ENCODE measurements at regions not wholly inside any gene's neighbourhood (a gene's known extent, or its start where the extent isn't known, plus 50 kb on each side); places are given as distances from the start of the nearest gene placed in this dataset.
A peak's percentile ranks its signal among the peaks of the same experiment; 100 is the strongest.
"Not testable (repeated sequence)": the region's sequence is repeated elsewhere in the genome, so short reads cannot be mapped to it uniquely, and the experiment has no call there.

DNA sequence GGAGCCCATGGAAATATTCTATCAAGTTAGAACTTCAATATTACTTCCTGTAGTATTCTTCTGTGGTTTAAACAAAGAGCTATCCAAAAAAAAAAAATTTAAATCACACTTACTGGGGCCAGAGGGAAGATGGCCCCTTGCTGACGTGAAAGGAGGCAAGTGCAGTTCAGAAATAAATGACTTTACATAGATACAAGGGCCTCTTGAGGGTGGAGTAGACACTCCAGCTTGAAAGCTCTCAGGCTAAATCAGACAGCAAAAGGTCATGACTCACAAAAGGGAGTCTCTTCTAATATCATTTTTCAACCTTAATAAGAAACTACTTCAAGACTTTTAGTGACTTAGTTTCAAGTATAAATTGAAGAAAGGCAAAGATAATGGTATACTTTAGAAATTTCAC is 1160.3 kb downstream of the FAM181B start:
- no peak for DNase-seq (ENCODE audit: low read depth)

DNA sequence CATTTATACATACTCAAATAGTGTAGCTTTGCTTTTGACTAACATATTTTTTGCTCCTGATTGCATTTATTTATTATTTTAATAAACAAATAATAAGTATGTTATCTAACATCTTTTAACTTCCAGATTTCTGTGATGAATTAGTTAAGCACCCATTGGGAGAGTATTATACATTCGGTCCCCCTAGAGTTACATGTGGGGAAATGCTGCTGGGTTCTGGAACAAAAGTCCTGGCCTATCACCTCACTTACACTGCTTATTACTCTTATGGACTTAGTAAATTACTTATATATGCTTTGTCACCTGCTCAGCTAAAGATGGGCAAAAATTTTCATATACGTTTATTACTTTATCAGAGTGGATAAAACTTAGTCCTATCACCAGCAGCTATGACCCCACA is 1163.0 kb downstream of the FAM181B start:
- DNase-seq (ENCODE audit: low read depth) = no peak

DNA sequence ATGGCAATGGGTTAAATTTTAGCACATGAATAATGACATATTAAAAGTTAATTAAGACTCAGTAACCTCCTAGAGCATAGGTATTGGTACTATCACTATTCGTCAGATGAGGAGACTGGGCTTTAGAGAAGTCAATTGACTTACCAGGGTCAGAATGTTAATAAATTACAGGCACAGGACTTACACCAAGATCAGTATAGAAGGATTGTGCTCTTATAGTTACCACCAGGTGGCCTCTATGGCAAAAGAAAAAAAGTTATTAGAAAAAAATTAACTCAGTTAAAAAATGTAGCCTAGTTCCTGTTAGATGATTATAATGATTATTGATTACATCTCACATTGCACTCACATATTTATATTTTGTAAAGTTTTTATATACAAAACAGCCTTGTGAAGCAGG is 1163.7 kb downstream of the FAM181B start:
- DNase-seq (ENCODE audit: low read depth) = no peak

DNA sequence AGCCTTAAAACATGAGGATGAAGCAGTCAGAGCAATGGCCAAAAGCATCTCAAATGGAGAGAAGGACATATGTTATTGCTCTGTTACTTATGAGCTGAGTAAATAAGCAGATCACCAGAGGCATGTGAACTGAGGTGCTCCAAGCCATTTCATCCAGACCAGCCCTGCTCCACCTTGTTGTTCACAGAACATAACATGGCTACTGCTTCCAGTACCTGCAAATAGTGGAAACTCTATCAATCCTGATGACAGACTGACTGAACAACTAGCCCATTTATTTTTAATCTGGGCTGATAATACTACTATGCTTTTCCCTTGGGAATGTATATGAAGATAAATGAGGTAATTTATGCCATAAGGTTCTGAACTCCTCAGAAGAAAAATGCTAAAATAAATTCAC is 1164.7 kb downstream of the FAM181B start:
- no peak for DNase-seq (ENCODE audit: low read depth)

DNA sequence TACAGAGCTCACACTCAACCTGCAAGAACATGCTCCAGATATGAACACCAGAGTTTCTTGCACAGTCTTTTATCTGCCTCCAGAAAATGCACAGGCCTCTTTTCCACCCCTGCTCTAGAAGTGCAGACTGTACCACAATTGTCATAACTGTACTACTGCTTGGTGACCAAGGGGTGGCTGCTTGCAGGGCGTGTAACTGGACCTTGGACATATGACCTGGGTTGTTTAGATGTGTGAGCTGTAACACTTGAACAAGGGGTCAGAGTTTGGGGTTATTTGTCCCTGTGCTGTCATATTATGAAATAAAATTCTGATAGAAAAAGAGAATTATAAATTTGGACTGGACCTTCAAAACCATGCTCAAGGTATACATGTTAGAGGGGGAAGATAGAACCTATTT is 1185.5 kb downstream of the FAM181B start:
- DNase-seq (ENCODE audit: low read depth) = no peak

DNA sequence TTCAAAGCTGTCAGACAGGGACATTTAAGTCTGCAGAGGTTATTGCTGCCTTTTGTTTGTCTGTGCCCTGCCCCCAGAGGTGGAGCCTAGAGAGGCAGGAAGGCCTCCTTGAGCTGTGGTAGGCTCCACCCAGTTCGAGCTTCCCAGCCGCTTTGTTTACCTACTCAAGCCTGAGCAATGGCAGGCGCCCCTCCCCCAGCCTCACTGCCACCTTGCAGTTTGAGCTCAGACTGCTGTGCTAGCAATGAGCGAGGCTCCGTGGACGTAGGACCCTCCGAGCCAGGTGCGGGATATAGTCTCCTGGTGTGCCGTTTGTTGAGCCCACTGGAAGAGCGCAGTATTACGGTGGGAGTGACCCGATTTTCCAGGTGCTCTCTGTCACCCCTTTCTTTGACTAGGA is 1193.9 kb downstream of the FAM181B start:
- not testable (repeated sequence) for DNase-seq (ENCODE audit: low read depth)

DNA sequence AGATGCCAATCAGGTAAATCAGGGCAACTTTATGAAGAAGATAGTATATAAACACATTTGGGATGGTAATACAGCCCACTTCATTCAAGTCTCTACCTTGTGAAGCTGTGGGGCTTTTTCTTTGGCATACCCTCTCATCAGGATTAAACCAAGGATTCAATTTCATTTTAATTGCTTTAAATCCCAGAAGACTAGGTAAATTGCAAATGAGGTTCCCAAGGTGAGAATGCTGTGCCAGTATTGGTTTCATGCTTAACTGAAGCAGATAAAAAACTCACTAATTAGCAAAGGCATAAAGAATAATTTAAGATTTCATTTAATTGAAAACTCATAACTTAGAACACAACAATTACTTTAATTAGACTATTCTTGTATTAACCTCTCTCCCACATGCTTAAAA is 1218.1 kb downstream of the FAM181B start:
- no peak for DNase-seq (ENCODE audit: low read depth)

DNA sequence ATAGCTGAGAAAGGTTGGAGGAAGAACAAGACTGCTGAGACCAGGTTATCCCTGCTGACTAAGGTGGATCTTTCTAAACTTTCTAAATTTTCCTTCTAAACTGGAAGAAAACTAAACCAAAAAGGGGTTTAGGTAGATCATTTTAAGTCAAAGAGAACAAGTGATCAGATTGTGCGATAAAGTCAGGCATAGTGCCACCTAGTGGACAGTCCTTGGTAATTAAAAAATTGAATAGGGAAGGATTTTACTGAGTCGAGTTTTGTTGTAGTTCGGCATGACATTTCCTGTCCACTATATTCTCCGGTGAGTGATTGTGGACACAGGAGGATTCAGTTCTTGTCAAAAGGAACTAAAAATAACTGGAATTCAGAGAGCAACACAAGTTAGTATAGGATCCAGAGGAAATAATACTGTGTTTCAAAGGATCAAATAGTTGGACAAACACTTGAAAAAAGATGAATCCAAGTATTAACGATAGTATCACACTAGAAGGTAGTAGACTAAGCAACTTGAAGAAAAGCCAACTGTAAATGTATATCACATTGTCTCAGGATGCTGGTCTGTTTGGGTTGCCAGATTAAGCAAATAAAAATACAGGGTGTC is 1236.4 kb downstream of the FAM181B start:
- peak; percentile 11 for DNase-seq (ENCODE audit: low read depth)

DNA sequence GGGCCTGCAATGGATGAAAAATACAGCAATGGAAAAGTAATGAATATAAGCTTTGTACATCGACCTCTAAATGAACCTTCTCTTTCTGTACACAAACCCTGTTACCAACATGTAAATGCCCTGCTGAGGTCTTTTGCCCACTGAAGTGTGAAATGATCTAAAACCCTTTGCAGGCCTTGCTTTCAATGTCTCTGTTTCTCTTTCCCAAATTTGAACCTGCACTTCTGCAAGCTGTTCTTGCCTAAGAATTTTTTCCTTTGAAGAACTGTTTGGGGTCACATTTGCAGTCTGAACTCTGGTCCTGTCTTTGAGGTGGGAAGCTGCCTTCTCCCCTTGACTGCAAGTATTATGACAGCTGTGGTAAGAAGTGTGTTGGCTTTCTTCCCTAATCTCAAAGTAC is 1237.1 kb downstream of the FAM181B start:
- no peak for DNase-seq (ENCODE audit: low read depth)

DNA sequence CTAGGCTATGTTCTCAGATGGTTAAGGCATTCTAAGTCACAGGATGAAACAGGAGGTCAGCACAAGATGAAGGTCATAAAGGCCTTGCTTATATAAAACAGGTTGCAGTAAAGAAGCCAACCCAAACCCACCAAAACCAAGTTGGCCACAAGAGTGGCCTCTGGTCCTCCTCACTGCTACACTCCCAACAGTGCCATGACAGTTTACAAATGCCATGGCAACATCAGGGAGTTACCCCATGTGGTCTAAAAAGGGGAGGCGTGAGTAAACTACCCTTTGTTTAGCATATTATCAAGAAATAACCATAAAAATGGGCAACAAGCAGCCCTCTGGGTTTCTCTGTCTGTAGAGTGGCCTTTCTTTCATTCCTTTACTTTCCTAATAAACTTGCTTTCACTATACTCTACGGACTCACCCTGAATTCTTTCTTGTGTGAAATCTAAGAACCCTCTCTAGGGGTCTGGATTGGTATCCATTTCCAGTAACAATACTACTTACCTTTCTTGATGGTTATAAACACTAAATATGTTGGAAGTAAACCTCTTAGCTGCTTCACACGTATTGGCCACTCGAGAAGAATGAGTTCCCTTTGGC is 1237.9 kb downstream of the FAM181B start:
- DNase-seq (ENCODE audit: low read depth) = no peak

DNA sequence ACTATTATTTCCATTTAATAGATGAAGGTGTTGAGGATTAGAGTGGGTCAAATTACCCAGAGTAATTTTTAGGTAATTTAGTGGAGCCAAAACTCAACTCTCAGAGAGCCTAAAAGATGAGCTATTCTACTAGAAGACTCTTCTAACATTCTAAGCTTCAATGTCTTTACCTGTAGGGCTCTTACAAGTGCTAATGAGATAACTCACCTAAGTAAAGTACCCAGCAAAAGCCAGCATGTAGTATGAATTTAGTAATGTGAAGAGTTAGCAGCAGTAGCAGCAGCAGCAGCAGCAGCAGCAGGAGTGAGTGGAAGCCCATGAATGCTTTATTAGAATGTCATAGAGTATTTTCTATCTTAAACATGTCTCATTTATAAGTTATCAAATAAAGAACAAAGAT is 1239.2 kb downstream of the FAM181B start:
- no peak for DNase-seq (ENCODE audit: low read depth)

DNA sequence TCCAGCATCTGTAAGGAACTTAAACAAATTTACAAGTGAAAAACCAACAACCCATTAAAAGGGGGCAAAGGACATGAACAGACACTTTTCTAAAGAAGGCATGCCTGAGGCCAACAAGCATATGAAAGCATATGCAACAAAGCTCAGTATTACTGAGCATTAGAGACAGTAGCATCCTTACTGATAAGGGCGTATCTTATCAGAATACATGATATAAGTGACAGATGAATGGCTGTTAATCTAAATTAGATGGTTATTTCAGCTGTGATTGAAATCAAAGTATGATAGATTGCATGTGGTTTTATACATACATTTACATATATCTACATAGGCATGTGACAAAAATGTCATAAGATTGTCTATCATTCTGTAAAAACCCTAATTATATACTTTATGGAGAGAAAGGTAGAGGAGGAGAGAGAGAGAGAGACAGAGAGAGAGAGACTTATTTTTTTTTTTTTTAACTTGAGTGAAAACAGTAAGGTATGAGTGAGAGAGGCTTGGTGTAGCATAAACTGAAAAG is 1240.7 kb downstream of the FAM181B start:
- no peak for DNase-seq (ENCODE audit: low read depth)

DNA sequence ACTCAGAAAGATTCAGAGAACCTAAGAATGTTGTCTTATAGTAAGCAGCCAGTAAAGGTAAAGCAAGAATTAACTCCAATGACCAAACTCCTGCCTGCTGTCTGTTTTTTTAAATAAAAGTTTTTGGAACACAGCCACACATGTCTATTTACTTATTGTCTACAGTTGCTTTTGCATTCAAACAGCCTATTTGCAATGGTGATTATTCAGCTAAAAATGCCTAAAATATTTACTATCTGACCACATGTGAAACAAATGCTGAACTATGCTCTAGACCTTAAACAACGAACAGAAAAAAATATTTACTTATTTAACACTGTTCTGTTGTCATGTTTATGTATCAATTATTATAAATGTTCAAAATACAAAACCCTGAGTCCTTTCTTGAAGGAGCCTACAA is 1246.6 kb downstream of the FAM181B start:
- DNase-seq (ENCODE audit: low read depth) = no peak

DNA sequence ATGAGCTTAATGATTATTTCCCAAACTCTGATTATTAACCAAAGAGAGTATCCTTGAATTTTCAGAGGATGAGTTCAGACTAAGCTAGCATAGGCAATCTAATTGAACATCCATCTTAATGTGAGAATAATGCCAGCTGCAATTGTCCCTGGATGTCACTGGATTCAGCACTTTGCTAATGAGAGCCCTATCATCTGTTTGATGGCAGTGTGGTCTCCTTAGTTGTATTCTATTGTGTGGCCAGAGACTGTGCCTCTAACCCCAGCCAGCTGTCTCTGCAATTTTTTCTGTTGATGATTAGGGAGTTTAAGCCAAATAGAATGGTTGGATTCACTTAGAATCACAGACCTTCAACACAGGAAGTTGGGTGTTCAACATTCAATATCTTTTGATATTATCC is 1249.5 kb downstream of the FAM181B start:
- no peak for DNase-seq (ENCODE audit: low read depth)

DNA sequence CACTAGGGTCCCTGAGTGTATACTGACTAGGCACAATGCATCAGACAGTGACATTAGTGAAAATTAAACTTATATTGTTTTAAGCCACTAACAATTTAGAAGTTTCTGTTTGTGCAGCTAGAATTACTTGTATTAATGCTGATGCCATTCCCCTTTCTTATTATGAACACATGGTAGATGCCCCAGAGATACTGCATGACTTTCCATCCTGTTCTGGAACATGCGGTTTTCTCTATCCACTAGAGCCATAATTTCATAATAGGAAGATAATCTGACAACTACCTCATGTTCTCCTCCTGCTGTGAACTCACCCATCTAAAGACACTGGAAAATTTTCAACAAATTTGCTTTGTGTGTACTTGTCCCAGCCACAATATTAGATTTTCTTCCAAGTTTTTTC is 1256.4 kb downstream of the FAM181B start:
- no peak for DNase-seq (ENCODE audit: low read depth)

DNA sequence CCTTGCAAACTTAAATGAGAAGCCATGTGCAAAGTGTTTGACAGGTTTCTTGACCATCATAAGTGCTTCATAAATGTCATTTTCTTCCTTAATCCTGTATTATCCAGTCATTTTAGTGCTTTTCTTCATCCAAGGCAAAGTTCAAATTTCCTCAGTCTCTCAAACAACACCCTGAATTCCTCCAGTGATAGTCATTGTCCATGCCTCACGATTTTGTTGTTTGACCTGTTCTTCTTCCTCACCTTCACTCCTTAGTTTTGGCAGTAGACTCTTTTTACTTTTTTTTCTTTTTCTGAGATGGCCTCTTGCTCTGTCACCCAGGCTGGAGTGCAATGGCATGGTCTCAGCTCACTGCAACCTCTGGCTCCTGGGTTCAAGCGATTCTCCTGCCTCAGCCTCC is 1257.3 kb downstream of the FAM181B start:
- DNase-seq (ENCODE audit: low read depth) = no peak

DNA sequence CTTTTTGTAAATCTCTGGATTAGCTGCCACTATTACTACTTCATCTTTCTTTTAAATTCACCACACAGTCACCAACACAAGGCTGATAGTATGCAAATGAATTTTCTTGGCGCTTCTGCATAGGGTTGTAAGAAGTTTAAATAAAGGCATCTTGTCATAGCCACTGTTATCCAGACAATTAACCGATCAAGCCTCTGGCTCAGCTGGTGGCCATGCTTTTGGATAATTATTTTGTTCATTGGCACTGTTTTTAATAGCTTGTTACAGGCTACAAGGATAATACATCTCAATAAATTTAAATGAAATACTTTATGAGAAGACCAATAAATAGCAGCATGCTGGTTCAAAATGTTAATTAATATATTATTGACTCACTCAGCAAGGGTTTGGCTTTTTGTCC is 1261.0 kb downstream of the FAM181B start:
- DNase-seq (ENCODE audit: low read depth) = no peak

DNA sequence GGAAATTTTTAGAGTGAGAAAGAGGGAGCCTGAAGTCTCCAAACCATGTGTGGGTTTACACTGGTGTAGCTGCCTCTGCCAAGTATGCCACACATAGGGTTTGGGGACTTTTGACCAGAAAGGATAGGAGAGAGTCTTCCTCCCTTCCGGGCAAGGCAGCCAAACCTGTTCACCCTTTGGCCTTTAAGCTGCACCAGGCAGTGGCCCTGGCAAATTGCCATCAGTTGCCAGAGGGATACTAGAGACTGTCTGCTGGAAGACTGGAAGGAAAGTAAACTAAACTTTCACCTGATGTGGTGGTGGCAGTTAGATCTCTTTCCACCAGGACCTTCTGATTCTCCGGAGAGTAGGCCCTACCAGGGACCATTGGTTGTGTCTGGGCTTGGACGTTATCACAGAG is 1263.2 kb downstream of the FAM181B start:
- no peak for DNase-seq (ENCODE audit: low read depth)

DNA sequence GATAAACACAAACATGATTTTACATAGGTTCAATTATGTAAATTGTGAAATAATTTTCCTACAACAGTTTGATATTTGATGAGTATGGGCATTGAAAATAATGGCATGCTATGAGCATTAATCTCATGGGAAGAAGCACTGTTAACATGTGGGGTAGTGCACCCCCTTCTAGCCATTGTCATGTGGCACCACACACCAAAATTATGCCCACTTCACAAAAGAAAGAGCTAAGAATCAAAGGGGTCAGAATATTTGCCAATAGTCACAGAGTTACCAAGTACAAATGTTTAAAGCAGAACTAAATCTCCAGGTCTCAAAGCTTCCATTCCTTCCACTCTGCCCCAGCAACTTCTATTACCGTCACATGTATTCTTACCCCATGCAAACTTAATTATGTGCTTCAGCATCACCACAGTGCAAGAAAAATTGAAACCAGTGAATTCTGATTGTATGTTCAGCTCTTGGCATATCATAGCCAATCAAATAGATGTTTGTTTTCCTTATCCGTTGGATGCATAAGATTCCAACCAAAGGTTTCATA is 1273.8 kb downstream of the FAM181B start:
- no peak for DNase-seq (ENCODE audit: low read depth)

DNA sequence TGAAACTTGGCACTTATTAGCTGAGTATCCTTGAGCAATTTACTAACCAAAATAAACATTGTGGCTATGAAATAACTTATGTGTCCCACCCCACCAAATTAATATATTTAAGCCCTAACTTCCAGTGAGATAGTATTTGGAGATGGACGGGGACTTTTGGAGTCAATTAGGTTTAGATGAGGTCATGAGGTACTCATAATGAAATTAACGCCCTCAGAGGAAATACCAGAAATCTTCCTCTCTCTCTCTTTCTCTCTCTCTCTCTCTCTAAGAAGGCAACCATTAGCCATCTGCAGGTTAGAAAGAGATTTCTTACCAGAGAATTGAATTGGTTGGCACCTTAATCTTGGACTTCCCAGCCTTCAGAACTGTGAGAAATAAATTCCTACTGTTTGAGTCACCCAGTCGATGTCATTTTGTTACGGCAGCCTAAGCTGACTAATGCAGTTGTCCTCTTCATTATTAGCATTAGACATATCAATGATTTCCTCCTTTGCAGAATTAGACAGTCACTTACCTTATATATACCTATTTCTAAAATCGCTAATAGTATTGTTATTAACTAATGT is 1284.0 kb downstream of the FAM181B start:
- no peak for DNase-seq (ENCODE audit: low read depth)

DNA sequence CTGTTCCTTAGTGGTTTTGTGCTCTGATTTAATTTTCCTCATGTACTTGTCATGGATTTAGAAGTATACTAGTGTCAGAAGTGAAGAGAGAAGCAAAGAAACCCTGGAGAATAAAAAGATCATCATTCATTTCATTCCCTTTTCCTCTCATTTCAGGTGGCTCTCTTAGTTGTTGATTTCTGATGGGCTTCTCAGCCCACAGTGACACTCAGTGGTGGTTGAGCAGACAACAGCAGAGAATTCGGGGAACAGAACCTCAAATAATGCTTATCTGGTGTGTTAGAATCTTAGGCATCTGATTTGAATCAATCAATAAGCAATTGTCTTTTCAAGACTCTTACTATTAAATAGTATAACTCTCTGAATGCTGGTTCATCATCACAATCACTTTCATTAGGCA is 1289.4 kb downstream of the FAM181B start:
- DNase-seq (ENCODE audit: low read depth) = no peak

DNA sequence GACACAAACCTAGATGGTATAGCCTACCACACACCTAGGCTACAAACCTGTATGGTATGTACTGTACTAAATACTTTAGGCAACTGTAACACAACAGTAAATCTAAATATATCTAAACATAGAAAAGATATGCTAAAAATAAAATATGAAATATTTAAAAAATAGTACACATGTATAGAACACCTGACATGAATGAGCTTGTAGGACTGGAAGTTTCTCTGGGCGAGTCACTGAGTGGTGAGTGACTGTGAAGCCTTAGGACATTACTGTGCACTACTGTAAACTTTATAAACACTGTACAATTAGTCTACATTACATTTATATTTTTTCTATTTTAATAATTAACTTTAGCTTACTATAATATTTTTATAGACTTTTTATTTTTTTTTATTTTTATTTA is 1301.3 kb downstream of the FAM181B start:
- DNase-seq (ENCODE audit: low read depth) = no peak

DNA sequence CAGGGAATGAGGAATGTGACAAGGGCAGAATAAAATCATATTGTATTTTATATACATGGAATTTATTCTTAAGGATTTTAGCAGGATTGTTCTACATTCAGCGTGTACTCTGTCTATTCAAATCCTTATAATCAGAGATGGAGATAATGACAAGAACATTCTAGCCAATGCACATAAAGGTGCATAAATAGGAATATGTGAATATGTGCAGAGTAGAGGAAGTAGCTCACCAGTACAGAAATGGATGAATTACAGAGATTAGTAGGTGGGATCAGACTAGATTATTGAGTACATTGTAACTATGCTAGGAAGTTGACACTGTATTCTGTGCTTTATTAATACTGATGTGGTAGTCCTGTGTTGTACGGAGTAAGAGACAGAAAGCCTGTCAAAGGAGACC is 1308.8 kb downstream of the FAM181B start:
- no peak for DNase-seq (ENCODE audit: low read depth)

DNA sequence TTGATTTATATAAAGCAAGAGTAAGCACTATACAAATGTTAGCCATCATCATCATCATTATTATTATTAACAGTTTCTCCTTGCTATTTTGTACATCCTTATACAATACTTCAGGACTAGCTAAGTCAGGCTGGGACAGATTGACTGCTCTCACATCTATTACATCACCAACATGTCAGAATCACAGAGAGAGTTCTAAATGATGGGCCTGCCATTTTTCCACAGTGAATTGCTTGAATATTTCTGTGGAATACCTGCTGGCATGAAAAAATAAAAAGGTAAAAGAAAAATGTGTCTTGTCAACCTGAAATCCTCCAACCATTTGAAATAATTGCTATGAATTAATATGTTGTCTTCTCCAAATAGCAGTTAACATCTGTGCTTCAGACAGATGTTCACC is 1311.3 kb downstream of the FAM181B start:
- no peak for DNase-seq (ENCODE audit: low read depth)

Data from CMK (cell line).